Endothelial cell (in vitro differentiated cells): ENCODE measurements at regions not wholly inside any gene's neighbourhood (a gene's known extent, or its start where the extent isn't known, plus 50 kb on each side); places are given as distances from the start of the nearest gene placed in this dataset.
"Not testable (repeated sequence)": the region's sequence is repeated elsewhere in the genome, so short reads cannot be mapped to it uniquely, and the experiment has no call there.

Experiments
- DNase-seq: peaks from one replicate; pipeline ENCODE4 v3.0.0; 2021; ENCODE audit warnings: low spot score
- H3K27ac Mint-ChIP-seq: one replicate; pipeline ENCODE4 v1.8.0; 2021; ENCODE audit warnings: mixed read lengths, inconsistent platforms; ENCODE audit not compliant: unreplicated experiment
- H3K27me3 Mint-ChIP-seq: one replicate; pipeline ENCODE4 v1.8.0; 2021; ENCODE audit warnings: mild to moderate bottlenecking, moderate library complexity, mixed read lengths, inconsistent platforms; ENCODE audit not compliant: unreplicated experiment
- H3K36me3 Mint-ChIP-seq: one replicate; pipeline ENCODE4 v1.8.0; 2021; ENCODE audit warnings: mild to moderate bottlenecking, low read depth, mixed read lengths, inconsistent platforms; ENCODE audit not compliant: unreplicated experiment
- H3K4me1 Mint-ChIP-seq: one replicate; pipeline ENCODE4 v1.8.0; 2021; ENCODE audit warnings: mild to moderate bottlenecking, mixed read lengths, inconsistent platforms; ENCODE audit not compliant: unreplicated experiment
- H3K4me3 Mint-ChIP-seq: one replicate; pipeline ENCODE4 v1.8.0; 2021; ENCODE audit warnings: mild to moderate bottlenecking, mixed read lengths, inconsistent platforms; ENCODE audit not compliant: unreplicated experiment
- H3K9me3 Mint-ChIP-seq: one replicate; pipeline ENCODE4 v1.8.0; 2021; ENCODE audit warnings: mixed read lengths, inconsistent platforms; ENCODE audit not compliant: unreplicated experiment
- CTCF ChIP-seq: fragments of 200-600 bp; sonication (generic); IDR thresholded peaks from one replicate; pipeline ENCODE4 v1.5.0; 2021; ENCODE audit warnings: antibody characterized with exemption; ENCODE audit not compliant: unreplicated experiment

- Mint-ChIP-seq H3K9me3 (no peaks in the 10 kb centered on the region), H3K36me3 (no peaks in the 10 kb centered on the region), H3K27me3 (peaks cover 2% of the 10 kb centered on the region), H3K4me3 (no peak overlapping the region), H3K4me1 (no peaks in the 10 kb centered on the region), H3K27ac (no peak overlapping the region)
- TF ChIP-seq CTCF = no peak
- DNase-seq = no peak
These were observed 589.7 kb downstream of the LIG4 start for GRCh38 chr13:107625648-107626047.

GRCh38 chr13:107617527-107617926 lies 597.8 kb downstream of the LIG4 start:
- H3K27me3 Mint-ChIP-seq = peaks cover 2% of the 10 kb centered on the region
- H3K36me3 Mint-ChIP-seq = no peaks in the 10 kb centered on the region
- no peak for TF ChIP-seq CTCF
- peaks cover 17% of the 10 kb centered on the region for H3K4me1 Mint-ChIP-seq
- H3K9me3 Mint-ChIP-seq = no peaks in the 10 kb centered on the region
- DNase-seq = no peak
- no peak overlapping the region for H3K27ac Mint-ChIP-seq
- no peak overlapping the region for H3K4me3 Mint-ChIP-seq

GRCh38 chr13:107612376-107612775 lies 603.0 kb downstream of the LIG4 start:
- Mint-ChIP-seq H3K4me3 (no peak overlapping the region), H3K27ac (no peak overlapping the region), H3K4me1 (peaks cover 4% of the 10 kb centered on the region), H3K36me3 (no peaks in the 10 kb centered on the region), H3K9me3 (no peaks in the 10 kb centered on the region), H3K27me3 (peaks cover 2% of the 10 kb centered on the region)
- TF ChIP-seq CTCF = no peak
- no peak for DNase-seq

GRCh38 chr13:107608736-107609135 lies 606.6 kb downstream of the LIG4 start:
- Mint-ChIP-seq H3K36me3 (no peaks in the 10 kb centered on the region), H3K9me3 (no peaks in the 10 kb centered on the region), H3K27ac (no peak overlapping the region), H3K4me3 (no peak overlapping the region), H3K27me3 (peaks cover 2% of the 10 kb centered on the region), H3K4me1 (no peaks in the 10 kb centered on the region)
- no peak for DNase-seq
- no peak for TF ChIP-seq CTCF

GRCh38 chr13:107600971-107601370 lies 614.4 kb downstream of the LIG4 start:
- Mint-ChIP-seq H3K4me3 (no peak overlapping the region), H3K27me3 (no peaks in the 10 kb centered on the region), H3K9me3 (no peaks in the 10 kb centered on the region), H3K36me3 (no peaks in the 10 kb centered on the region), H3K27ac (no peak overlapping the region), H3K4me1 (peaks cover 4% of the 10 kb centered on the region)
- DNase-seq = no peak
- TF ChIP-seq CTCF = no peak

GRCh38 chr13:107596306-107596705 lies 619.0 kb downstream of the LIG4 start:
- H3K27ac Mint-ChIP-seq, H3K4me1 Mint-ChIP-seq, H3K4me3 Mint-ChIP-seq, H3K36me3 Mint-ChIP-seq, H3K9me3 Mint-ChIP-seq, DNase-seq, H3K27me3 Mint-ChIP-seq: not testable (repeated sequence)
